ENCODE measurements at regions not wholly inside any gene's neighbourhood (a gene's known extent, or its start where the extent isn't known, plus 50 kb on each side); places are given as distances from the start of the nearest gene placed in this dataset.

DNA sequence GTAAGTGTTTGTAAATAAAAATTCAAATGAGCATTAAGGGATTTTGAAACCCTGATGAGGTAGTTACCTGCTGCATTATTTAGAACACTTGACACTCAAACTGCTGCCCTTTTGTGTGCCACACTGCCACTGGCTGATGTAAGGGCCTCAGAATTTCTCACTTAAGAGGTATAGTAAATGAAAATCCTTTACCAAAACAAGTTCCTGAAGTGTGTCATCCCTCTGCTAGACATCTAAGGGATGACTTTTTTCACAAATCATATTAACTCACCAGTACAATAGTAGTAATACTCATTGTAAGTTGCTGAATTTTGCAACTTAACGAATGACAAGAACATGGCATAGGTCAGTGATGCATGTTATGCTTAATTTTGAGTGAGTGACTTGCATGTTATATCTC is 274.9 kb upstream of the UBE2E3 start:
- H3K4me3 ChIP-seq (replicated peaks; ENCODE audit: low read depth, low read length) = no peak overlapping the region
- TF ChIP-seq, protein P1, sequence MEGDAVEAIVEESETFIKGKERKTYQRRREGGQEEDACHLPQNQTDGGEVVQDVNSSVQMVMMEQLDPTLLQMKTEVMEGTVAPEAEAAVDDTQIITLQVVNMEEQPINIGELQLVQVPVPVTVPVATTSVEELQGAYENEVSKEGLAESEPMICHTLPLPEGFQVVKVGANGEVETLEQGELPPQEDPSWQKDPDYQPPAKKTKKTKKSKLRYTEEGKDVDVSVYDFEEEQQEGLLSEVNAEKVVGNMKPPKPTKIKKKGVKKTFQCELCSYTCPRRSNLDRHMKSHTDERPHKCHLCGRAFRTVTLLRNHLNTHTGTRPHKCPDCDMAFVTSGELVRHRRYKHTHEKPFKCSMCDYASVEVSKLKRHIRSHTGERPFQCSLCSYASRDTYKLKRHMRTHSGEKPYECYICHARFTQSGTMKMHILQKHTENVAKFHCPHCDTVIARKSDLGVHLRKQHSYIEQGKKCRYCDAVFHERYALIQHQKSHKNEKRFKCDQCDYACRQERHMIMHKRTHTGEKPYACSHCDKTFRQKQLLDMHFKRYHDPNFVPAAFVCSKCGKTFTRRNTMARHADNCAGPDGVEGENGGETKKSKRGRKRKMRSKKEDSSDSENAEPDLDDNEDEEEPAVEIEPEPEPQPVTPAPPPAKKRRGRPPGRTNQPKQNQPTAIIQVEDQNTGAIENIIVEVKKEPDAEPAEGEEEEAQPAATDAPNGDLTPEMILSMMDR (IDR thresholded peaks at IDR 0.05; ENCODE audit: low read length, missing control alignments) = no peak
- DNase-seq (ENCODE audit: low read depth) = no peak

DNA sequence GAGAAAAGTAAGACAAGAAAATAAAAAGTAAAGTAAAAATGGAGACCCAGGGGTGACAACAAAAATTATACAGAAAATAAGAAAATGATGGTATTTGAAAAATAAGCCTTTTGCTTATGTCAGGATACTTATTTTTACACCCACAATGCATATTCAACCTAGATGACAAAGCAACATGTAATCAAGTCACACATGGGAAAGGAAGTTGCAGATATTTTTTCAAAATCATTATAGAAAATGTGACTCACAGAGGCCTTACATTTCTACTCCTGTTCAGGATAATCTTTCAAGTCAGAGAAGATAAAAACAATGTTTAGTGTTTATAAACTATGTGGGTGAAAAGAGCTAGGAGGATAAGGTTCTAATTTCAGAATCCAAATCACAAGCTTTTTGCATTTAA is 275.3 kb upstream of the UBE2E3 start:
- DNase-seq (ENCODE audit: low read depth) = peak; percentile 47
- TF ChIP-seq, protein P1 (IDR thresholded peaks at IDR 0.05; ENCODE audit: low read length, missing control alignments) = no peak
- no peak overlapping the region for H3K4me3 ChIP-seq (replicated peaks; ENCODE audit: low read depth, low read length)

DNA sequence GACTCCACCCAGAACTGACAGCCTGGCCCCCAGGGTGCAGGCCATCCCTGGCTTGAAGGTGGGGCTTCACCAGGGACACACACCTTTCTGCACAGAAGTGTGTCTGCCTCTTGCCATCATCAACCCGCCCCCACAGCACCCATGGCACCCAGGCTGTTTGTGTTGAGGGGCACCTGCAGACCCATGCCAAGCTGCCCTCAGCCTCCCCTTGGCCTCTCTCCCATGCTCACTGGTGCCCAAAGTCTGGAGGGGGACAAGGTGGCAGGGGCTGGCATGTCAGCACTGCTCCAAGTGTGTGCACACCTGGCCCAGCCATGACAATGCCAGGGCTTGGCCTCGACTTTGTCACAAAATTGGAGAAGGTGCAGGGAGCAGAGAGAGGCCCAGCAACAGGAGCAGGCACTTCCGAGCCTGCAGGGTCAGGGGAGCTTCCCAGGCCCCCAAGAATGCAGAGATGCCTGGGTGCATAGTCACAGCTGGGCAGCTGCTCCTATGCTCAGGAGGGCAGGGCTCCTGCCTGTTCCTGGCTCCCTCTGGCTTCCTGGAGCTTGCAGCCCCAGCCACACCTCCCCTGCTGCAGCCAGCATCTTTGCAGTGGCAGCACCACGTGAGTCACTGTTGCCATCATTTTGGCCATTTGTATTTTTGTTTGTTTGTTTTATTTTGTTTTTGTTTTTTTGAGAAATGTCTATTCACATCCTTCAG is 280.6 kb upstream of the UBE2E3 start:
- TF ChIP-seq, protein P1 (IDR thresholded peaks at IDR 0.05; ENCODE audit: low read length, missing control alignments) = no peak
- no peak overlapping the region for H3K4me3 ChIP-seq (replicated peaks; ENCODE audit: low read depth, low read length)
- DNase-seq (ENCODE audit: low read depth) = no peak

DNA sequence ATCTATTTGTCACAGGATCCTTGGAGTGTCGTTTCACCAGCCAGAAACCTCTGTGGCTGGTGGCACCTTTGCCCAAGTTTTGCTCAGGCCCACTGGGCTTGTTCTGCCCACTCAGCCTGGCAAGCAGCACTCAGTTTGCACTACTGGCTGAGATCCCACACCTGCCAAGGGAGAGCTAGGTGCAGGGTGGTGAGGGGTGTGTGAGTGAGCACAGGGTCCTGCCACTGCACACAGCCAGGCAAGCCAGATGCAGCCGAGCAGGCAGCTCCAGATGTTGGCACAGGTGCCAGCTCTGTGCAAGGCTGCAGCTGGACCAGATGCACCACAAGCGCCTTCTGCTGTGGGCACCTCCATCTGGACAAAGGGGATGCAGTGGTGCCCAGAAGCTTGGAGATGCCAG is 281.7 kb upstream of the UBE2E3 start:
- DNase-seq (ENCODE audit: low read depth) = no peak
- TF ChIP-seq, protein P1 (IDR thresholded peaks at IDR 0.05; ENCODE audit: low read length, missing control alignments) = no peak
- H3K4me3 ChIP-seq (replicated peaks; ENCODE audit: low read depth, low read length) = no peak overlapping the region

DNA sequence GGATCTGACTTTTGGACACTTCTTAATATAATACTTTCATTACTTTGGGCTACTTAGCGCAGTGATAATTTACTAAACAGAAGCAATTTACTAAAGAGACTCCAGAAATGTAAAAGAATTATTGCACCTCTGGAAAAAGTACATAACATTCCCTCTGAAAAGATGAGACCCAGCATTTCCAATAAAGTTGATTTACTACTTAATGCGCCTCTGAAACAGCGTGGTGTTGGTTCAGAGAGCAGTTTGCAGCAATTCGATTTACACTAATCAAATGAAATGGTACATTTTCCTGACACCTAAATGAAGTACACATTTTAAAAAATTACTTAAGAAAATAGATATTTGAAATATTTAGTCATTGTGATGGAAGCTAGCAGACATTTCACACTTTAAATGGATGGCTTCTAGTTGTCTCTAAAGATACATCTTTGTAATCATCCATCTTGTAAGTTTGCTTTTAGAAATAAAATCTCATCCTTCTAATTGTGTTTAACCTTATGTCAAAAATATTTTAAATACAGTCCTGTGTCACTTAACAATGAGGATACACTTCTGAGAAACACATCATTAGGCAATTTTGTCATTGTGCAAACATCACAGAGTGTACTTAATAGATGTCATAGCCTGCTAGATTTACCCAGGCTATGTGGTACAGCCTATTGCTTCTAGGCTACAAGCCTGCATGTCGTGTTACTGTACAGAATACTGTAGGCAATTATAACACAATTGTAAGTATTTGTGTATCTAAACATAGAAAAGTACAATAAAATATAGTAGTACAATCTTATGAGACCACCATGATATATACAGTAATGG is 284.6 kb upstream of the UBE2E3 start:
- TF ChIP-seq, protein P1 (IDR thresholded peaks at IDR 0.05; ENCODE audit: low read length, missing control alignments) = no peak
- no peak overlapping the region for H3K4me3 ChIP-seq (replicated peaks; ENCODE audit: low read depth, low read length)
- DNase-seq (ENCODE audit: low read depth) = no peak

DNA sequence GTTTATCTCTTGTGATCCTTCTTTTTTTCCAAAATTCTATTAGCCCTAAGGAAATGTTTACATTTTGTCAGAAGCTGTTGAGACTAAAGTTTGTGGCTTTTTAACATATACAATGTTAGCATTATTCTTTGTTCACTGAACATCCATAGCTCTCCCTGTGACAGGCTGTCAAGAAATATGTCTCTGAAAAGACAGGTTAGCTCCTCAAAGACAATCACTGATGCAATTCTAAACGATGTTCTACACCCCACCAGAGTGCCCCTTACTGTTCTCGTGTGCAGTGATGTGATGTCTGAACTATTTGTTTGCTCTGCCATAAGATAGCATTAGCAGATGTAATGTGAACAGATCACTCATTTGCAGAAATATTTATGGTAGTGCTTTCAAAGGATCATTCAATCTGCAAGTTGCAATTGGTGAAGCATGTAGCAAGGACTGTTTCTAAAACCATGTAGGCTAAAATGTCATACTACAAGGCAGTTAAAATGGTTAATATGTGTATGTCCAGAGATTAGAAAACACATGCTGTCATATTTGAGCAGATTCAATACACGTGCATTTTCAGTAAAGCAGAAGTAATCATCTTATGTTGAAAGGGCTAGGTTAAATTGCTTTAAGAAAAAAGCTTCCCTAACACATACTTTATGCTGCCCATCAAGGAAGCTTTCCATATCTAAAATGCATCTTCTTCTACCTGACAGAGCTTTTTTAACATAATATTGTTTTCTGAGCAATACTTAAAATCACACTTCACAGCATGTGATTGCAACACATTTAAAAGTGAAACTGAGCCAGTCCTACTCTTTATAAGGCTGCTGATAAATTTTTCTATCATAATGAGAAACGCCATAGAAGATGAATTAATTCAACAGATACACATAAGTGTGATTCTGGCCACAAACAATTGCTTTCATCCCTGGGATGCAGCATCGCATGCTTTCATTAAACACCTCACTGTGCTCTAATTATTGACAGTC is 285.7 kb upstream of the UBE2E3 start:
- no peak for DNase-seq (ENCODE audit: low read depth)
- H3K4me3 ChIP-seq (replicated peaks; ENCODE audit: low read depth, low read length) = no peak overlapping the region
- TF ChIP-seq, protein P1 (IDR thresholded peaks at IDR 0.05; ENCODE audit: low read length, missing control alignments) = no peak
